NCI-H2171 (cell line): ENCODE measurements at regions not wholly inside any gene's neighbourhood (a gene's known extent, or its start where the extent isn't known, plus 50 kb on each side); places are given as distances from the start of the nearest gene placed in this dataset.
"Not testable (repeated sequence)": the region's sequence is repeated elsewhere in the genome, so short reads cannot be mapped to it uniquely, and the experiment has no call there.

Source experiments
- DNase-seq: peaks from one replicate; lab custom pipeline; 2025; lab: John Stamatoyannopoulos, UW

DNA sequence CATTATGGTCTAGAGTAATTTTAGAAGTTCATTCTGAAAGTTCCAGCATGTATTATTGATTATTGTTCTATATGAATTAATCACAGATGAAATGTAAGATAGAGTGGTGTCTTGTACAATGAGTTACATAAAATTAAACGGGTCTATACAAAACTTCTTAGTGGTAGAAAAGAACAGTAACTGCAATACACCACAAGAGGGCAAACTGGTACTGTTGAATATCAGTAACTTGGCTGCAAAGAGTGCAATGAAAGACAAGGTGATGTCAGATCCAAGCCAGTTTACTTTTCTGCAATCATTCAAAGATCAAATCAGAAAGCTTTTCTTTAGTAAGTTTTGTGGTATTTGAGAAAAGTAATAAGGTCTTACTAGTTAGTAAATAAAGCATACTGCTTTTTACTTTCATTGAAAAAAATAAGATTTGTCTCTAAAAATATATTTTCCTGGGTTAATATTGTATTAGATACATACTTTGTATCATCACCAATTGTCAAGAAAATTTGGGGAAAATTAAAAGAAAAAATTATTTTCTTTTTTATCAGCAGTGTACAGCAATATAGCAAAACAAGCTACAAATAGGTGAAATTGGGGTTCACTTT lies 66.4 kb upstream of the BTG3 start:
- DNase-seq: peak; percentile 8

DNA sequence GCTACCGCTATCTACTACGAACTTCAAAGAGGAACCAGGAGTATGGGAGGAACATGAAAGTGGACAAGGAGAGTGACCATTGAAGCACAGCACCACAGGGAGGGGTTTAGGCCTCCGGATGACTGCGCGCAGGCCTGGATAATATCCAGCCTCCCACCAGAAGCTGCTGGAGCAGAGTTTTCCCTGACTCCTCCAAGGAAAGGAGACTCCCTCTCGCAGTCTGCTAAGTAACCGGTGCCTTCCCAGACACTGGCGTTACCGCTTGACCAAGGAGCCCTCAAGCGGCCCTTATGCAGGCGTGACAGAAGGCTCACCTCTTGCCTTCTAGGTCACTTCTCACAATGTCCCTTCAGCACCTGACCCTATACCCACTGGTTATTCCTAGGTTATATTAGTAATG lies 64.2 kb upstream of the BTG3 start:
- DNase-seq: not testable (repeated sequence)

DNA sequence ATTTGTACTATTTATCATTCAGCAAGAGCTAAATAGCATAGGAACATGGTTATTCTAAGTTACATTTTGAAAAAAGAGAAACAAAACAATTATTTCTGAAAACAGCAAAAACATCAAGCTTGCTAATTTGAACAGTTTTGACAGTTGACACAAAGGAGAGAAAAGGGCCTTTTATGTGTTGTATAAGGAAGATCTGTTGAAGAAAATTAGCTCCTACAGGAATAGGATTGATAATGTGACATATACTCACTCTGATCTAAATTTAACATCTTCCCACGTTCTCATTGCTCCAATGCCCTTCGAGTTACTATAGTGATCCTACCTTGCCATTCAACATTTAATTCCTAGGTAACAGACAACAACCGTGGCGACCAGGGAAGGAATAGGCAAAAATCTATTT lies 61.4 kb upstream of the BTG3 start:
- no peak for DNase-seq

DNA sequence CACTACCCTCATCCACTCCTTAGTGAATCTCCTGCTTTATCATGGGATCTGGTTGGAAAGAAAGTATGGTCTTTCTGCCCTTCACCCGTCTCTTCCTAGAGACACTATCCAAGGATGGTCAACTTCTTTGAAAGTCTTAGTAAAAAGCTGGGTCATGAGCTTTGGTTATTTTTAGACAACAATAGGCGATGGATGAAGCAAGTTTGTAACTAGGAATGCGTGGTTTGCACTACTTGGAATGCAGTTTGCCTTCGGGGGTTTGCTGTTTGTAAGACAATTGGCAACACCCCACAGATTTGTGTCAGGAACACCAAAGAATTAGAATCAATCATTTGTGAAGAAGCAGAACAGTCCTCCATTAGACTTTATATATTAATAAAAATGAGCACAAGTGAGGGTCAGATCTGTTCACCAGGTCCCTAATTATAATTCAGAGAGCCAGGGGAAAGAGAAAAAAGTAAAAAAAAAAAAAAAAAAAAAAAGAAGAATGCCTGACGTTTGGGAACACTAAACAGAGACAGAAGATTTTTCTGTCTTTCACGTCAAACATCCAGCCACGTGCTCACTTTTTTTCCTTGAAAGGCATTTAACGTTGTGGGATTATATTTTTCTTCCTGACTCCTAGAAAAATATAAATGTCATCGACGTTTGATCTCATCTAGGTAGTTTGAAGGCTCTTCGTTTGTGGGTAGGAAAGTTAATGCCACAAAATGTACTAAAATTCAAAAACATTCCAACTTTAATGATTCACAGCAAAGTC lies 60.7 kb upstream of the BTG3 start:
- DNase-seq: no peak

DNA sequence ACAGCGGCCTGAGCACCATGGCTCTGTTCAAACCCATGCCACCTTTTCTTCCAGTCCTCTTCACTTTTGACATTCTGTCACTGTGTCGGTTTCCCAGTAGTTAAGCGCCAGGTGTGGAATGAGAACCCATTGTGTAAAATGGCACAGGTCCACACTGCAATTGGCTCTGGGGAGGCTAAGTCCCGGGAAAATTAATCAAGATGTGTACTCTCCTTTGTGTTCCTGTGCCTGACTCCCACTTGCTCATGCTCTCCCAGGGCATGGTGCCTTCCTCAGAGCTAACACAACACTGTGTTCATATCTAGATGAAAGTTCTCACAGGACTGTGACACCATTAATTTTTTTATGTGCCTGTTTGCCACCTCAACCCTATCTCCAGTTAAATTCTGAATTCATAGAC lies 59.0 kb upstream of the BTG3 start:
- DNase-seq: no peak

DNA sequence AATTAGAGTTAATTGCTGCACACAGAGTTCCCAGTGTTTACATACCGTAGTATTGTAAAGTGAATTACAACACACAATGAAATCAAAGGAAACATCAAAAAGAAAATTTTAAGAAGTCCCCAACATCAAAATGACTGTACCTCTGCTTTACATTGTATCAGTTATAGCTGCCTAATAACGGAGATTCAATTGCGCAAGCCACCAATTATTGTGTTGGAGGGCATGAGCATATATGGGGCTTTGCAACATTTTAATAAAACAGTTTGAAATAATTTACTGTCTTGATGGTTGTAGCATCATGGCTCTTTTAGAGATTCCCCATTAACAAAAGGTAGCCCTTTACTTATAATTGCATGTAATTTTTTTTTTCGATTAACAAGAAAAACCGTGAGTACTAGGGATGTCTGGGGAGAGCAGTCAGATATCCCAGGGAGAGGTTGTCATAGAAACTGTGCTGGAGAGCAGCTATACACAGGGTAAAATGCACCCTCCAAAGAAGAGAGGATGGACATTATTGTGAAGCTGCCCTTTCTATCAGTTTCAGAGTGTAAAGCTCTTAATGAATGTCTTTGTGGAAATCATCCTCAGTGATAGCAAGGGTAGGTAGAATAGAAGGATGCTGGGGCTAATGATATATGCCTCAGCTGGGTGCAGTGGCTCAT lies 55.9 kb upstream of the BTG3 start:
- no peak for DNase-seq

DNA sequence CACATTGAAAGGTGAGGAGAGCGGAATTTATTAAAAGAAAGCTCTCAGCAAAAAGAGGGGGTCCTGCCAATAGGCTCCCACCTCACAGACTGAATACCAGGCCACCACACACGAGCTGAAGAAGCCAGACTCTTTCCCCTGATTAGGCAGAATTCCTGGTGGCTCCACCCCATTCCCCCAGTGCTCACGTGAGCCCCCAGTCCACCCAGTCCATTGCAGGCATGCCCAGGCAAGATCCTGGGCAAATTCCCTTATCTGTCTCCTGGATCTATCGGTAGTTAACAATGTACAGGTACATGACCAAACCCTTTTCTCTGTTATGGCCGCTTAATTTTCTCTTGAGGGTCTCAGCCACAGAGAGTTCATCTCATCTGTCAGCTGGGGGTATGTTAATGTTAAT lies 54.6 kb upstream of the BTG3 start:
- DNase-seq: no peak
